H1 (cell line): ENCODE measurements at regions not wholly inside any gene's neighbourhood (a gene's known extent, or its start where the extent isn't known, plus 50 kb on each side); places are given as distances from the start of the nearest gene placed in this dataset.

ENCODE experiments used
- CTCF ChIA-PET: fragments of 300-600 bp; sonication (Branson Sonifier 250); formaldehyde crosslinking; loops from one replicate; lab custom pipeline; 2021; ENCODE audit not compliant: partially characterized antibody; lab: Charles Lee
- POLR2A ChIA-PET: fragments of 300-600 bp; sonication (Branson Sonifier 250); formaldehyde crosslinking; loops from one replicate; lab custom pipeline; 2021; ENCODE audit warnings: inconsistent platforms; ENCODE audit not compliant: partially characterized antibody; lab: Charles Lee
- DNase-seq, 2 experiments: peaks; one replicate each; pipeline versions ENCODE4 v3.0.0 to v3.0.0-alpha.2; 2010 to 2022; ENCODE audit warnings: low spot score in 2 of 2, low read depth in 1 of 2, mixed read lengths in 1 of 2
- FAIRE-seq: peaks from 2 replicates; lab custom pipeline; 2011; peaks lifted over from hg19 to GRCh38; lab: Jason Lieb, UNC
- H2AFZ ChIP-seq: 2 replicates; pipeline ENCODE4 v1.8.1; 2012; ENCODE audit warnings: low read length, inconsistent platforms
- H2AK5ac ChIP-seq: 2 replicates; pipeline ENCODE4 v1.6.1; 2013; ENCODE audit warnings: low read depth, low read length
- H2BK120ac ChIP-seq: replicated peaks from 2 replicates; pipeline ENCODE3; 2013; ENCODE audit warnings: low read depth, low read length, inconsistent platforms
- H2BK12ac ChIP-seq: 2 replicates; pipeline ENCODE4 v1.6.1; 2013; ENCODE audit warnings: low read depth, low read length
- H2BK15ac ChIP-seq: 2 replicates; pipeline ENCODE4 v1.6.1; 2013; ENCODE audit warnings: low read length
- H2BK20ac ChIP-seq: 2 replicates; pipeline ENCODE4 v1.6.1; 2013; ENCODE audit warnings: low read length
- H2BK5ac ChIP-seq: 2 replicates; pipeline ENCODE4 v1.6.1; 2013; ENCODE audit warnings: low read depth, low read length
- H3K14ac ChIP-seq: 2 replicates; pipeline ENCODE4 v1.6.1; 2013; ENCODE audit warnings: inconsistent platforms; ENCODE audit not compliant: insufficient read length
- H3K18ac ChIP-seq: 2 replicates; pipeline ENCODE4 v1.6.1; 2013; ENCODE audit warnings: low read length; ENCODE audit errors: extremely low read depth
- H3K23ac ChIP-seq: 2 replicates; pipeline ENCODE4 v1.6.1; 2013; ENCODE audit warnings: inconsistent platforms; ENCODE audit not compliant: insufficient read length
- H3K23me2 ChIP-seq: 2 replicates; pipeline ENCODE4 v1.6.1; 2013; ENCODE audit warnings: low read depth, low read length
- H3K27ac ChIP-seq: 2 replicates; pipeline ENCODE4 v1.6.1; 2011; ENCODE audit warnings: low read depth, low read length, inconsistent platforms
- H3K27me3 ChIP-seq, 4 experiments: replicated peaks in 1 of 4; 1 replicate in 1 of 4; 2 replicates in 3 of 4; pipeline versions ENCODE4 v1.6.1 to v1.8.1; 2011 to 2013; ENCODE audit warnings: low read length in 3 of 4, mild to moderate bottlenecking in 3 of 4, inconsistent platforms in 2 of 4, mixed read lengths in 2 of 4, moderate library complexity in 1 of 4; ENCODE audit not compliant: control insufficient read depth in 3 of 4, insufficient read depth in 3 of 4; ENCODE audit errors: extremely low read depth in 1 of 4
- H3K36me3 ChIP-seq, 4 experiments: 2 replicates each; pipeline versions ENCODE4 v1.6.1 to v1.8.1; 2011 to 2013; ENCODE audit warnings: mild to moderate bottlenecking in 4 of 4, low read length in 3 of 4, moderate library complexity in 2 of 4, control low read depth in 1 of 4, inconsistent platforms in 1 of 4; ENCODE audit not compliant: insufficient read depth in 4 of 4, control insufficient read depth in 2 of 4
- H3K4ac ChIP-seq: replicated peaks from 2 replicates; pipeline ENCODE3; 2013; ENCODE audit warnings: low read length, low read depth, mixed read lengths, inconsistent platforms; ENCODE audit not compliant: insufficient read length
- H3K4me1 ChIP-seq, 4 experiments: replicated peaks in 1 of 4; 1 replicate in 1 of 4; 2 replicates in 3 of 4; pipeline versions ENCODE4 v1.6.1 to v1.8.1; 2011 to 2013; ENCODE audit warnings: low read length in 3 of 4, inconsistent platforms in 2 of 4, mixed read lengths in 1 of 4; ENCODE audit not compliant: insufficient read depth in 4 of 4, control insufficient read depth in 3 of 4
- H3K4me2 ChIP-seq, 2 experiments: 2 replicates each; pipeline versions ENCODE4 v1.6.1 to v1.8.1; 2011 to 2013; ENCODE audit warnings: low read depth in 2 of 2, low read length in 2 of 2, control low read depth in 1 of 2, inconsistent platforms in 1 of 2, mild to moderate bottlenecking in 1 of 2; ENCODE audit not compliant: insufficient read depth in 1 of 2
- H3K4me3 ChIP-seq, 4 experiments: fragments of 200-600, 300-600 bp in 1 of 4; sonication (generic), shearing (Covaris generic), sonication (Bioruptor Twin) in 1 of 4; 2 replicates each; pipeline versions ENCODE4 v1.5.1 to v1.8.1; 2011 to 2016; ENCODE audit warnings: low read length in 4 of 4, low read depth in 3 of 4, control low read depth in 2 of 4, inconsistent platforms in 2 of 4, mild to moderate bottlenecking in 2 of 4, mixed read lengths in 1 of 4, moderate library complexity in 1 of 4; ENCODE audit not compliant: insufficient read depth in 2 of 4; ENCODE audit errors: extremely low read depth in 1 of 4
- H3K56ac ChIP-seq: replicated peaks from 2 replicates; pipeline ENCODE3; 2013; ENCODE audit warnings: low read depth, mild to moderate bottlenecking, mixed read lengths, low read length, inconsistent platforms; ENCODE audit not compliant: insufficient read length
- H3K79me1 ChIP-seq: 2 replicates; pipeline ENCODE4 v1.6.1; 2013; ENCODE audit warnings: low read depth, low read length, control low read depth
- H3K79me2 ChIP-seq, 2 experiments: 2 replicates each; pipeline versions ENCODE4 v1.6.1 to v1.8.1; 2012 to 2013; ENCODE audit warnings: low read length in 2 of 2, mild to moderate bottlenecking in 2 of 2, inconsistent platforms in 1 of 2; ENCODE audit not compliant: insufficient read depth in 2 of 2, control insufficient read depth in 1 of 2
- H3K9ac ChIP-seq, 4 experiments: replicated peaks in 1 of 4; 1 replicate in 1 of 4; 2 replicates in 3 of 4; pipeline versions ENCODE4 v1.6.1 to v1.8.1; 2011 to 2013; ENCODE audit warnings: low read depth in 3 of 4, low read length in 3 of 4, control low read depth in 2 of 4, mild to moderate bottlenecking in 2 of 4, moderate library complexity in 2 of 4, inconsistent platforms in 1 of 4; ENCODE audit errors: extremely low read depth in 1 of 4
- H3K9me3 ChIP-seq, 2 experiments: 2 replicates each; pipeline versions ENCODE4 v1.6.1 to v1.8.1; 2012 to 2013; ENCODE audit warnings: mild to moderate bottlenecking in 2 of 2, moderate library complexity in 2 of 2, control low read depth in 1 of 2, inconsistent platforms in 1 of 2, low read depth in 1 of 2, low read length in 1 of 2, mixed read lengths in 1 of 2; ENCODE audit not compliant: insufficient read depth in 2 of 2
- H4K20me1 ChIP-seq, 2 experiments: replicated peaks in 1 of 2; 2 replicates each; pipeline versions ENCODE3 to v1.8.1; 2011 to 2013; ENCODE audit warnings: inconsistent platforms in 2 of 2, low read length in 2 of 2, mild to moderate bottlenecking in 1 of 2; ENCODE audit not compliant: insufficient read depth in 2 of 2, control insufficient read depth in 1 of 2
- H4K5ac ChIP-seq: 2 replicates; pipeline ENCODE4 v1.6.1; 2013; ENCODE audit warnings: low read length, low read depth, mixed read lengths, inconsistent platforms; ENCODE audit not compliant: insufficient read length
- H4K8ac ChIP-seq: 2 replicates; pipeline ENCODE4 v1.8.0; 2013; ENCODE audit warnings: mild to moderate bottlenecking, moderate library complexity, low read length, inconsistent platforms; ENCODE audit not compliant: insufficient read depth; ENCODE audit errors: extremely low read depth
- H4K91ac ChIP-seq: replicated peaks from 2 replicates; pipeline ENCODE3; 2013; ENCODE audit warnings: low read length, mixed read lengths, inconsistent platforms; ENCODE audit not compliant: insufficient read length
- CHD1 ChIP-seq: IDR thresholded peaks from 2 replicates; pipeline ENCODE4 v1.6.1; 2012; ENCODE audit warnings: low read depth, low read length, improper control_type of control experiment
- EP300 ChIP-seq, 2 experiments: IDR thresholded peaks; 1 replicate in 1 of 2; 2 replicates in 1 of 2; pipeline ENCODE4 v1.6.1; 2011 to 2012; ENCODE audit warnings: low read depth in 2 of 2, low read length in 2 of 2, mild to moderate bottlenecking in 2 of 2, borderline replicate concordance in 1 of 2, inconsistent platforms in 1 of 2, moderate library complexity in 1 of 2
- KDM5A ChIP-seq: fragments of 200-600 bp; IDR thresholded peaks from 2 replicates; pipeline ENCODE4 v1.7.1; 2012; ENCODE audit warnings: mild to moderate bottlenecking, low read length, inconsistent platforms, mixed read lengths
- RBBP5 ChIP-seq: IDR thresholded peaks from 2 replicates; pipeline ENCODE4 v1.7.1; 2012; ENCODE audit warnings: low read depth, mild to moderate bottlenecking, inconsistent platforms, low read length, moderate library complexity, borderline replicate concordance
- SRF ChIP-seq: IDR thresholded peaks from 2 replicates; pipeline ENCODE4 v1.6.1; 2011; ENCODE audit warnings: mild to moderate bottlenecking, low read depth, low read length, moderate library complexity
- WGBS, 2 experiments: shearing (Covaris generic) in 1 of 2; methylation state at CpG; one replicate each; pipeline versions ENCODE4 v1.1.6 to v1.1.7; 2013 to 2015; ENCODE audit warnings: low lambda C conversion rate in 2 of 2, mixed read lengths in 2 of 2, inconsistent platforms in 1 of 2, low coverage in 1 of 2, missing lambda C conversion rate in 1 of 2; ENCODE audit not compliant: insufficient replicate concordance in 2 of 2, insufficient coverage in 1 of 2, insufficient read length in 1 of 2; ENCODE audit errors: extremely low coverage in 1 of 2, missing lambda C conversion rate in 1 of 2; 5-methylcytosine and 5-hydroxymethylcytosine counted together
- TF ChIP-seq, protein P1 (sequence below): IDR thresholded peaks from 2 replicates; pipeline ENCODE4 v1.6.1; 2012; ENCODE audit warnings: inconsistent platforms

DNA sequence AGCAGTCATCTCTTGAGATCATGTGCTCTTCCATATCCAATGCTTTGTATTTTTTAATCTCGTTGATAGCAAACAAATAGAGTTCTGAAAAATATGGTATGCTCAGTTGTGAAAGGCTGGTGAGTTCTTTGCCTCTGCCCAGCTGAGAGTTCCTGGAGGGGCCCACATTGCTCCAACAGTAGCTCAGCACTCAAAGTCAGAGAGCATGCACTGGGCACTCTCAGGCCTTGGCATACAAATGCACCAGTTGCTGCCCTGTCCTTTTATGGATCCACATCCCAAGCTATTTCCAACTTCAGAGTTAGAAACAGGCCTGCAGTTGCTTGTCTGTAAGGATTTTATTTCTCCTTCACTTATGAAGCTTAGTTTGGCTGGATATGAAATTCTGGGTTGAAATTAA, 181.7 kb upstream of the CHRNA7 start:
- WGBS, 2 experiments = 100% methylated on average over 1 of the region's 1 CpG; no CpG with 5 or more reads in 1 of the 2 experiments
- H3K4me2 ChIP-seq = no peak overlapping the region
- CTCF ChIA-PET = interaction anchor here (0.6 to 1.8 kb wide), 4 partner anchors 9 to 34 kb away, joined by 3 to 4 read pairs (median 4); no protein-coding TSS in a partner anchor

More for the DNA sequence above, 181.7 kb upstream of the CHRNA7 start:
- peaks cover 0 to 2% of the 10 kb centered on the region in 2 experiments; a peak in 2 of 4 replicates for H3K9me3 ChIP-seq
- H3K56ac ChIP-seq = no peak overlapping the region
- no peak overlapping the region for H2BK5ac ChIP-seq
- no peak overlapping the region for H2BK20ac ChIP-seq
- H3K4me1 ChIP-seq = no peaks in the 10 kb centered on the region
- H3K4ac ChIP-seq = no peak overlapping the region
- H4K91ac ChIP-seq = no peak overlapping the region
- no peaks in the 10 kb centered on the region for H3K27me3 ChIP-seq
- H2BK120ac ChIP-seq = no peak overlapping the region
- no peaks in the 10 kb centered on the region for H3K79me2 ChIP-seq
- H3K18ac ChIP-seq = no peak overlapping the region
- no peak overlapping the region for H3K23ac ChIP-seq
- H2AK5ac ChIP-seq = no peak overlapping the region
- no peaks in the 10 kb centered on the region for H3K79me1 ChIP-seq
- H2BK15ac ChIP-seq = no peak overlapping the region
- H3K14ac ChIP-seq = no peak overlapping the region
- no peak overlapping the region for H3K27ac ChIP-seq
- DNase-seq = no peak
- H4K20me1 ChIP-seq = no peaks in the 10 kb centered on the region
- no peaks in the 10 kb centered on the region for H3K36me3 ChIP-seq
- POLR2A ChIA-PET = interaction anchor here (0.6 kb wide), 1 partner anchor 20 kb away, joined by 3 read pairs; no protein-coding TSS in a partner anchor
- H3K9ac ChIP-seq = no peak overlapping the region
- no peak overlapping the region for H3K4me3 ChIP-seq
- no peak overlapping the region for H2BK12ac ChIP-seq
- no peak for FAIRE-seq
- H4K8ac ChIP-seq = no peak overlapping the region
- H3K23me2 ChIP-seq = no peaks in the 10 kb centered on the region
- TF ChIP-seq, protein P1, sequence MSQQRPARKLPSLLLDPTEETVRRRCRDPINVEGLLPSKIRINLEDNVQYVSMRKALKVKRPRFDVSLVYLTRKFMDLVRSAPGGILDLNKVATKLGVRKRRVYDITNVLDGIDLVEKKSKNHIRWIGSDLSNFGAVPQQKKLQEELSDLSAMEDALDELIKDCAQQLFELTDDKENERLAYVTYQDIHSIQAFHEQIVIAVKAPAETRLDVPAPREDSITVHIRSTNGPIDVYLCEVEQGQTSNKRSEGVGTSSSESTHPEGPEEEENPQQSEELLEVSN = no peak
- no peak for TF ChIP-seq CHD1
- no peak for TF ChIP-seq EP300 (IDR thresholded peaks at IDR 0.05; ENCODE audit: borderline replicate concordance in 1 of 2, low read depth in 2 of 2, low read length in 2 of 2)
- no peak for TF ChIP-seq KDM5A
- TF ChIP-seq SRF = no peak
- TF ChIP-seq RBBP5 = no peak
- H2AFZ ChIP-seq = no peak overlapping the region
- H4K5ac ChIP-seq = no peak overlapping the region
